ENCODE measurements at regions not wholly inside any gene's neighbourhood (a gene's known extent, or its start where the extent isn't known, plus 50 kb on each side); places are given as distances from the start of the nearest gene placed in this dataset.

GRCh38 chr15:70451821-70452653 lies 311.3 kb downstream of the UACA start (continued):
- TF ChIP-seq ZNF707 (CRISPR knock-in tag; conservative IDR thresholded peaks at IDR 0.05) (no peak), HDAC6 (IDR thresholded peaks at IDR 0.05; ENCODE audit: low read depth, low read length) (no peak), RBBP5 (IDR thresholded peaks at IDR 0.05; ENCODE audit: borderline replicate concordance, insufficient read depth, low read length, poor library complexity, severe bottlenecking) (peak; percentile 22), JUND (IDR thresholded peaks at IDR 0.05; ENCODE audit: borderline replicate concordance, low read depth, low read length) (no peak), JUND (tag; IDR thresholded peaks at IDR 0.05; ENCODE audit: borderline replicate concordance, low read depth, low read length) (peak; percentile 39; the same call in 1 of the 3 replicates), TOE1 (IDR thresholded peaks at IDR 0.05; ENCODE audit: borderline replicate concordance) (peak; percentile 62; the same call in 1 of the 2 replicates), TOE1 (CRISPR knock-in tag; IDR thresholded peaks at IDR 0.05; ENCODE audit: borderline replicate concordance, low read depth) (no peak), MCM2 (IDR thresholded peaks at IDR 0.05; ENCODE audit: low read depth) (no peak), TCF3 (CRISPR knock-in tag; IDR thresholded peaks at IDR 0.05) (peak; percentile 27; the same call in 1 of the 2 replicates), SOX6 (IDR thresholded peaks at IDR 0.05) (peak; percentile 31; the same call in 1 of the 2 replicates), NRF1 (conservative IDR thresholded peaks at IDR 0.05 in 1 of 2, IDR thresholded peaks at IDR 0.05 in 1 of 2) (peak; percentile 51 to 68; a peak in 3 of 4 replicates), NR2C1 (IDR thresholded peaks at IDR 0.05) (no peak), NR2C1 (tag; IDR thresholded peaks at IDR 0.05) (peak; percentile 50; the same call in 1 of the 2 replicates), NR2C2 (CRISPR knock-in tag; IDR thresholded peaks at IDR 0.05) (no peak), NR2C2 (tag; IDR thresholded peaks at IDR 0.05) (peak; percentile 57; the same call in 1 of the 2 replicates), HDAC1 (IDR thresholded peaks at IDR 0.05) (0 out of 4 replicates have a peak, but pooled peaks of 1 of the 2 experiments have one; percentile 13), SUPT5H (IDR thresholded peaks at IDR 0.05) (no peak), PKNOX1 (IDR thresholded peaks at IDR 0.05) (0 out of 2 replicates have a peak, but pooled peaks have one; percentile 35), DNMT1 (IDR thresholded peaks at IDR 0.05) (no peak)
